GM18858 (cell line): ENCODE measurements at regions not wholly inside any gene's neighbourhood (a gene's known extent, or its start where the extent isn't known, plus 50 kb on each side); places are given as distances from the start of the nearest gene placed in this dataset.

Experiments used
- ATAC-seq: cut with Tn5 transposase; IDR thresholded peaks from one replicate; pipeline ENCODE4 v1.9.1; 2021; ENCODE audit not compliant: unreplicated experiment

DNA sequence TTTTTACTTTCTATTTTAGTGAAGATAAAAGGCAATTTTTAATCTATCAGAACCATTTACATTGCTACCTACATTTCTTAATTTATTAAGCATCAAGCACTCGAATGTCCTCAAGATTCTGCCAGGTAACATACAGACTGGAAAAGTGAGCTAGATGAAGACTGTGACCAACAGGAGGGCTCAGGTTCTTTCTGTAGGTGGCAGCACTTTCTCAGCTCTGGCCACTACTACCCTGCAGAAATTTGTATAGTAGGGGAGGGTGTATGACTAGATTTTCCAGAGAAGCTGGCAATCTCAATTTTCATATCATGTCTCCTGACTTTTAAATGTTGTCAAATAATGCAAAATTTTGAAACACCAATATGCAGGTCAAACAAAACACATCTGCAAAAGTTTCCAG lies 165.0 kb upstream of the SUCLG2 start:
- ATAC-seq: no peak

DNA sequence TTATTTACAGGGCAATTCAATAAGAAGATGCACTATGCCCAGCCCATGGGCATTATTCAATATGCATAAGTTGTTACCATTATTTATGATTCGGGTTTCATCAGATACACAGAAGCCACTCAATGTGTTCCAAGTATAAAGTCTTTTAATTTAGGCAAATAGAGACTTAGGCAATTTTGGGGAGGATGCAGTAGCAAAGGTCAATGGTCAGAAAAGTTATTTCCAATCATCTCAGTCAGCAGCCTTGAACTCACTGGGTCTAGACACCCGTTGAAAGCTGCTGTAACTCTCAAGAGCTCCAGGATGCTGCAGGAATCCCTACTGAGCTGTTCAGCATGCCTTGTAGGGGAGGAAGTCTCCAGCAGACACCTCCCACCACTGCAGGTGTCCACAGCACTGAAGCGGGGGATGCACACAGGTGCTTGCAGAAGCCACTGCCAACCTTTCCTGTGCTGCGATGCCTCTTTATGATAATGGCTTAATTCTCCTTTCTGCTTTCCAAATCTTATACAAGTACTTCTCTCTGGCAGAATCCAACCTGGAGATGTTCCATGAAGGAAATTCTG lies 155.0 kb upstream of the SUCLG2 start:
- no peak for ATAC-seq

DNA sequence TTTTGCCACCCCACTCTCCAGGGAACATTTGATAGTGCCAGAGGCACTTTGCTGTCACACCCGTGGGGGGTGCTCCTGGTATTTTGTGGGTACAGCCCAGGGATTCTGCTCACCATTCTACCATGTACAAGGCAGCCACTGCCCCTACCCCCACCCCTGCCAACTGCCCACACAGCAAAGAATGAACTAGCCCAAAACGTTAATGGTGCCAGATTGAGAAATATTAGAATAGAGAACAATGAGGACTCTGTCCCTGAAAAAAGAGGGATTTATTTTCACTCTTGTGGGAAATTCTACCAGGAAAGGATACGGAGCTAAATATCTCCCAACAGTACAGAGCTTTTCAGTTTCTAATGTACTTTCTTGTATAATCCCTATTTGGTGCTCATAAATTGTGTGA lies 154.5 kb upstream of the SUCLG2 start:
- no peak for ATAC-seq

DNA sequence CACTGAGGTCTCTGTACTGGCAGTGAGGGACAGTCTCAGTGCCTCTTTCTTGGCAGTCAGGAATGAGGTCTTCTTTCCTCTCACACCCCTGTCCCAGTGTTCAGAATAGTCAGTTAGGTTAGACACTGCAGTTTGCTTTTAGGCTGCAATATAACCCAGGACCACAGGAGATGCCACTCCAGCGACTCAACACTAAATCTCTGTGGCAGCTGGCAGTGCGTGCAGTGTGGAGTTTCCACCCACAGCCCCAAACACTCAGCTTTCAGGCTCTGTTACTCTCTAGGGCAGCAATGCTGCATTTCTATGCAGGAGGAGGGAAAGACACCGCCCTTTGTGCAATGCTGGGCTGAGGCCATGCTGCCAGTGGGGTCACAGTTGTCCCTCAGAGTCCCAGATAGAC lies 150.2 kb upstream of the SUCLG2 start:
- ATAC-seq: no peak

DNA sequence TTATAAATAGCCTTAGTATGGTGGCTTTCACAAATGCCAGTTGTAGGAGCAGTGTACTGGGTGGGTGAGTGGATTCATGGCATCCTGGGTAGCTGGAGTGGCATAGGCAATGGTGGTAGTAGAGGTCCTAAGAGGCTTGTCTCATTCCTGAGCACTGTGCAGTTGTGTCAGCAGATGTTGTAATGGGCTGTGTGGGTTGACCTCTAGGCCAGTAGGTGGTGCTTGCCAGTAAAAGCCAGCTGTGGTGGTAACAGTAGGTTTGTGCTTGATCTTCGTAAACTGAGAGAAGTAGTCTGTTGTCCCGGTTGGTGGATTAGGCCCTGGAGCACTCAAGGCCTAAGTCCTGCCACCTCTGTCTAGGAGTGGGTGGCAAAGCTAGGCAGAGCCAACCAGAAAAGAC lies 149.7 kb upstream of the SUCLG2 start:
- ATAC-seq: no peak

DNA sequence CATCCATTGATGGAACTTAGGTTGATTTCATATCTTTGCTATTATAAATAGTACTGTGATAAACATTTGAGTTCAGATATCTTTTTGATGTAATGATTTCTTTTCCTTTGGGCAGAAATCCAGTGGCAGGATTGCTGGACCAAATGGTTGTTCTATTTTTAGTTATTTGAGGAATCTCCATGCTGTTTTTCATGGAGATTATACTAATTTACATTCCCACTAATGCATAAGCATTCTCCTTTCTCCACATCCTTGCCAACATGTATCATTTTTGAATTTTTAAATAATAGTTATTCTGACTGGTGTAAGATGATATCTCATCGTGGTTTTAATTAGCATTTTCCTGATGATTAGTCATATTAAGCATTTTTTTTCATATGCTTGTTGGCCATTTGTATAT lies 144.0 kb upstream of the SUCLG2 start:
- no peak for ATAC-seq

DNA sequence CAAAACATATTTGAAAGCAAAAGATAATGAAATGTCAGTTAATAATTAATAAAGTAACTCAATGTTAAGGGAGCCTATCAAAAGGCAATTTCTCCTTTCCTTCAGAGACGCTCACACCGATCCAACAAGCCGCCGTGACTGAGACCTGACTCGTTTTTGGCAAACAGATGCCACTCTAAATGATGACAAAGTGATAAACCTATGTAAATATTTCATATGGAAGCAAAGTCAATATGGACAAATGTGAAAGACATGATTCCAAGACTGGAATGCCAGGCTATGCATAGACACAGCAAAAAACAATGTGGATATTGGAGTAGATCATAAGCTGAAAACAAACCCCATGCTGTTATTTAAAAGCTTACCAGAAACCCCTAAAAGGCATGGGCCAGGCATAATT lies 137.2 kb upstream of the SUCLG2 start:
- ATAC-seq: no peak

DNA sequence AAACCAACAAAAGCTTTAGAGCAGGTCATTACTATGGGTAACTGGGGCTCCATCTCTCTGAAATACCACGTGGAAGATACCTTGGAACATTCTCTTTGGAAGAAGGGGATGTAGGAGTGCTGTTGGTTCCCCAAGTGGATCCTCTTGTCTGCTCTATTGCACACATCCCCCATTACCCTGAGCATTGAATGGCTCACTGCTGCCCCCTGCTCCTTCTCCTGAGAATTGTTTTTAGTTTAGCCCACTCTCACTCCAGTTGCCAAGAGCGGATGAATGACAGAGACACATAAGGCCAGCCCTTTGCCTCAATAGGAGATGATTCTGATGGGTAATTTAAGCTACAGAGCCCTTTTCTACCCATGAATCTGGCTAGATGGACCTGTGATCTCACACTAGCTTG lies 135.6 kb upstream of the SUCLG2 start:
- peak; percentile 76 for ATAC-seq

DNA sequence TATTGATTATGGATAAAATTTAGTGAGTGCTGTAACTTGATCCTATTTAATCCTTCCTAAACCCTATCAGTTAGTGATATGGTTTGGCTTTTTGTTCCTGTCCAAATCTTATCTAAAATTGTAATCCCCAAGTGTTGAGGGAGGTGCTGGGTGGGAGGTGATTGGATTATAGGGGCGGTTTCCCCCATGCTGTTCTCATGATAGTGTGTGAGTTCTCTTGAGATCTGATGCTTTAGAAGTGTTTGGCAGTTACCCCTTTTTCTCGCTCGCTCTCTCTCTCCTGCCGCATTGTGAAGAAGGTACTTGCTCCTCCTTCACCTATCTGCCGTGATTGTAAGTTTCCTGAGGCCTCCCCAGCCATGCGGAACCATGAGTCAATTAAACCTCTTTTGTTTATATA lies 134.0 kb upstream of the SUCLG2 start:
- ATAC-seq: no peak

DNA sequence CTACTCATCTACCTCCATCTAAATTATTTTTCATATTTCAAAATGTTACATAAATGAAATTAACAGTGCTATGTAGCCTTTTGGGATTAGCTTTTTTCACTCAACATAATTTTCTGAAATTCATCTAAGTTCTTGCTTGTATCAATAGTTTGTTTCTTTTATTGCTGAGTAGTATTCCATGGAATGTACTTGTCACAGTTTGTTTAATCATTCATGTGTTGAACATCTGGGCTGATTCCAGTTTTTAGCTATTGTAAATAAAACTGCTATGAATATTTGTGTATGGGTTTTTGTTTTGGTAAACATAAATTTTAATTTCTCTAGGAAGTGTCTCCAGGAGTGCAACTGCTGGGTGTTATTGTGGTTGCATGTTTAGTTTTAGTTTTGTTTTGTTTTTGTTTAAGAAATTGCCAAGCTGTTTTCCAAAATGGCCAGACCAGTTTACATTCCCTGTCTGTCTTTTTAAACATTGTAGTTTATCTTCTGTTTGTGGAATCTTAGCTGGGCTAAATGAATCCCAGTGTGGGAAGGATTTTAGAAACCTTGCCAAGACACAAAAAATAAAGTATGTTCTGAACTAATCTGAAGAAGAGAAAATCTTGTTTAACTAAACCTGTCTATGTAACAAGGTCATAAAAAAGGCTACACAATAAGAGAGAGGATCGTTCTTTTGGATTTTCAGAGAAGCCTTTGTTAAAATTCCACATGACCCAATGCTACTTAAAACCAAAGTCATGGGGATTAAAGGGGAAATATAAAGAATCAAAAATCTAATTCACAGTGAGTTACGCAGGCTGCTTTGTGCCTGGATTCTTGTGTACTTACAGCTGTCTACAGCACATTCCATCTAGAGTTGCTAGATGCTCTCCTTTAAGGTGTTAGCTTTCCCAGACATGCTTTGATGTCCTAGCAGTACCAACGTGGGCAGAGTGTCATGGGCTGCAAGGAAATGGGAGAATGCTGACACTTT lies 129.2 kb upstream of the SUCLG2 start:
- no peak for ATAC-seq

DNA sequence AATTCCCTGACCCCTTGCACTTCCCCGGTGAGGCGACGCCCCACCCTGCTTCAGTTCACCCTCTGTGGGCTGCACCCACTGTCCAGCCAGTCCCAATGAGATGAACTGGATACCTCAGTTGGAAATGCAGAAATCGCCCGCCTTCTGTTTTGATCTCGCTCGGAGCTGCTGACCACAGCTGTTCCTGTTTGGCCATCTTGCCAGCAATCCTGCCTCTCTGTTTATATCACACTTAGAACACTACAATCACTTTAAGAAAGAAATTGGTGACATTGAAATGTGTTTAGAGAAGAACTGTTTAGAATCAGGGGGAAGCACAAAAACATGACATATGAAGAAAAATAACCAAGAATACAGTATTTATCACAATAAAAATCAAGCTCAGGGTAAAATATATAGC lies 127.5 kb upstream of the SUCLG2 start:
- no peak for ATAC-seq

DNA sequence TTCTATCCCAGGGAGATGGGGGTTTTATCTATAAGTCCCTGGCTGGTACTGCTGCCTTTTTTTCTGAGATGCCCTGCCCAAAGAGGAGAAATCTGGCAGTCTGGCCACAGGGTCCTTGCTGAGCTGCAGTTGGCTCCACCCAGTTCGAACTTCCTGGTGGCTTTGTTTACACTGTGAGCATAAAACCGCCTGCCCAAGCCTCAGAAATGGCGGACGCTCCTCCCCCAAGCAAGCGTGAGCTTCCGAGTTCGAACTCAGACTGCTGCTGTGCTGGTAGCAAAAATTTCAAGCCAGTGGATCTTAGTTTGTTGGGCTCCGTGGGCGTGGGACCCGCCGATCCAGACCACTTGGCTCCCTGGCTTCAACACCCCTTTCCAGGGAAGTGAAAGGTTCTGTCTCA lies 126.8 kb upstream of the SUCLG2 start:
- no peak for ATAC-seq

DNA sequence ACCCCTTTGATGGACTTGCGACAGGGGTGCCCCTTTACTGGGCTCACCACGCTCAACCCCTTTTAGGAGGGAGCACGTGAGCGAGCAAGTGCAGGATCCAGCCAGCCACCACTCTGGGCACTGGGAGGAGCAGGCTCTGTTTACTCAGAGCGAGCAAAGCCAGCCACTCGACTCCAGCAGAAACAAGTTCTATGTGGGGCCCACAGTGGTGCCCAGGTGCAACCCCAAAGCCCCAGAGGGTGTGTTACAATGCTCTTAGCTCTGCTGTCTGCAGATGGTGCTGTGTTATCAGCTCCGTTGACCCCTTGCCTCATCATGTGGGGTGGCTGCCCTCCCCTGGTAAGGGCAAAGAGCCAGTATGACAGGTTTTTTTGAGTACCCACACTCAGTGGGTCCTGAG lies 120.3 kb upstream of the SUCLG2 start:
- no peak for ATAC-seq

DNA sequence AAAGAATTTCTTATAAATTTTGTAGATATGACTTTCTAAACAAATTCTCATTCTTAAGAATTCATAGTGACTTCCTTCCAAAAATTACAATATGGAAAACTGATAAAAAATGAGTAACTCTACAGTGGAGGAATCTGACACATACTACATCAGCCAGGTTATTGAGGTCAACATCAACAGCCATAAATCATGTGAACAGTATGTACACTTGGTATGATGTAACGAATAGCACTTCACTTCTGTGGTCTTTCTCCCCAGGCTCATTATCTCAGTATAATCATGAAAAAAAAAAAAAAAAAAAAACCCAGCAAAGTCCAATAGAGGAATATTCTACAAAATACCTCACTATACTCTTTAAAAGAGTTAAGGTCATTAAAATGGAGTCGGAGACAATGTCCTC lies 111.2 kb upstream of the SUCLG2 start:
- no peak for ATAC-seq

DNA sequence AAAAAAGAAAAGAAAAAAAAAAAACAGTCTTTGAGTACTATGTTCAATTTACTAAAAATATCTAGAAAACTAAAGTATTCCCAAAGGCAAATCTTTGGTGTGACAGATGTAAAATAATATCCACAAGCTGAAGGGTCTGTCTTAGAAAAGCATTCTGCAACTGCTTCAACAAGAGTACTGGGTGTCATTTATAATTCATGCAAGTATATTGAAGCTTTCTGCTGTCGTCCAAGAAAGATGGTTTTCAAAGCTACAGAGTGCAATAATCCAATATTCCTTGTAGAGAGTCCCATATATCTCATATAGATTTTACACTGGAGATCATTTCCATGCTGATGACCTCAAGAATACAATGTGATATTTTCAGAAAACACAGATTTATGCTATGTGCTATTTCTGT lies 90.9 kb upstream of the SUCLG2 start:
- ATAC-seq: no peak

DNA sequence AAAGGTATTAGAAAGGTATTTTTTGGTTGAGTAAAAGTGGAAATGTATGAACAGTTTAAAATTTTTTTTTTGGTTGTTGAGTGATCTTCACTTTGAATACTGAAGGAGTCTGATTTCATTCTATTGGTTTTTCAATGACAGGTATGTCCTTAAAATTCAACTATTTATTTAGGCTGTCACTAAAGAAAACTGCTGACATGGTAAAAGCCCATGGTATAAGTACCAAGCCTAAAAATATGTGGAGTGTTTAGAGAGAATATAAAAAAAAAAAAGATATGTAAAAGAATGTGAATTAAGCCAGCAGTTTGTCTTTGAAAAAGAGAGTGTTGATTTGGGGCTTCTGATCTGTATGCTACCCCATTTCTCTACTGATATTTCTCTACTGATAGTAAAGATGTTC lies 90.3 kb upstream of the SUCLG2 start:
- ATAC-seq: no peak

DNA sequence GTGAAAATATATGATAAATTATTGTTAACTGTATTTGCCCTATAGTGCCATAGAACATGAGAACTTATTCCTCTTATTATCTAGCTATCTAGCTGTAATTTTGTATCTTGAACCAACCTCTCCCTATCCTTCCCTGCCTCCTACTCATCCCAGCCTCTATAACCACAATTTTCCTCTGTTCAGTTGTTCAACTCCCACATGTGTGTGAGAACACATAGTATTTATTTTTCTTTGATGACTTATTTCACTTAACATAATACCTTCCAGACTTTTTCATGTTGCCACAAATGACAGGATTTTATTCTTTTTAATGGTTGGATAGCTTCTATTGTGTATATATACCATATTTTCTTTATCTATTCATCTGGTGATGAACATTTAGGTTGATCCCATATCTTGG lies 85.4 kb upstream of the SUCLG2 start:
- no peak for ATAC-seq

DNA sequence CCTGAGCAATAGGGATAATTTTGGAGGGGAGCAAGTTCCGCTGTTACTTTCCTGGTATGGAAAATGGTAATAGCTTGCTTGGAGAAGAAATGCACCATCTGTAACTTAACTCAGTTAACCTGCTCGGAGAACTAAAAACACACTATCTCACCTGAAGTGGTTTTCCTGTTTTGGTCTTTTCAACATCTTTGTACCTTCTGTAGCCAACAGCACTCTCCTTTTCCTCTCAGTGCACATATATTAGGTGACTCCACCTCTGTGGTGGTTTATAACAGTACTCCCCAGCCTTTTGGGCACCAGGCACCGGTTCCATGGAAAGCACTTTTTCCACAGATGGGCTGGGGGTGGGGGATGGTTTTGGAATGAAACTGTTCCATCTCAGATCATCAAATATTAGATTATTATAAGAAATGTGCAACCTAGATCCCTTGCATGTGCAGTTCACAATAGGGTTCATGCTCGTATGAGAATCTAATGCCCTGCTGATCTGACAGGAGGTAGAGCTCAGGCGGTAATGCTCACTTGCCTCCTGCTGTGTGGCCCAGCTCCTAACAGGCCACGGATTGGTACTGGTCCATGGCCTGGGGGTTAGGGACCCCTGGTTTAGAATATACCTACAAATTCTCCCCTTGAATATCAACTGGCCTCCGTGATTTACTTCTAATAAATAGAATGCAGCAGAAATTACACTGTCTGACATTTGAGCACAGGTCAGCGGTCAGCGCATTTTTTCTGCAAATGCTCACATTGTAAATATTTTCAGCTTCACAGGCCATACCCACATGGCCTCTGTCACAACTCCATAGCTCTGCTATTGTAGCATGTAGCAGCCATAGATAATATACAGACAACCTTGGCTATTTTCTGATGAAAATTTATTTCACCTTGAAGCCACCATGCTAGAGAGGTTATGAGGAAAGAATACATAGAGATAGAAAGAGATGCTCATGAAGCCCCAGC lies 83.8 kb upstream of the SUCLG2 start:
- no peak for ATAC-seq

DNA sequence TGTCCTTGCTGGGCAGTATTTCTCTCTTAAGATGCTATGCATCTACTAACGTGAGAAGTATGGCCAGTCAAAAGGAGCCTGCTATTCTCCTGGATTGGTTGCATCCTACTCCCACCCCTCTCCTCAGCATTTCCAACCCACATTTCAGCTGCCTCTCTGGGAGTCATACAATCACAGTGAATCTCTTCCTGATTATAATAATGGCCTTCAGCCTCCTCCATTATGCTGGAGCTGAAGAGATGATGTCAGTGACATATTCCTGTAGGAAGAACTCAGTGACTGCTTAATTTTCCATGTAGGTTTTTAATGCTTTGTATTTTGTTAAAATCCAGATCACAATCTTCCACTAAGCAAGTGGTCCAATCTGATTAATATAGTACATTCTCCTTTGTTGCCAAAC lies 82.7 kb upstream of the SUCLG2 start:
- no peak for ATAC-seq

DNA sequence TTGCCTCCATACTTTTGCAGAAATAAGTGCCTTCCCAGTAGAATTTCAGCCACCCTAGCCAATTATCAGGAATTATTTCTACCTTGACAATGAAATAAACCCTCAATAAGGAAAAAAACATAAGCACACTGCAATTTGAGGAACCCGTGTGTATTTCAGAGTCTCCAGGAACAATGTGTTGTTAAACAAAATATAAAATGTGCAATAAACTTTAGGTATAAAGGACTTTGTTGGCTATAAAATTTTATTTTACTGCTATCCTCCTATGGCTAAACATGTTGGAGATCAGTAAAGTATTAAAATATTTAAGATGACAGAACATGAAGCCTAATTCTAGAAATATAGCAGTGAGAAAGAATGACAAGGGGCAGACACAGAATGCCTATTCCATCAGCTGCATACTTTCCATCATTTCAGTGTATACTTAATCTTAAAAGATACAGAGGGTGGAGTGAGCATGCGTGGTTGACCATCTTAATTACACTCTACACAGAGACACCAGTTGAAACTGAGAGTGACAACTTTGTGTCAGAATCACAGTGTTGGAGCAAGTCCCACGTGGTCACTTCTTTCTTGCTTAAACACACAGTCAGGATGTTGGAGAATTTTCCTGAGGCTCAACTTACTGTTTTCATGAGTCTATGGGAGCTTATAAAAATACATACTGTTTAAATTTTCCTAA lies 79.0 kb upstream of the SUCLG2 start:
- no peak for ATAC-seq

DNA sequence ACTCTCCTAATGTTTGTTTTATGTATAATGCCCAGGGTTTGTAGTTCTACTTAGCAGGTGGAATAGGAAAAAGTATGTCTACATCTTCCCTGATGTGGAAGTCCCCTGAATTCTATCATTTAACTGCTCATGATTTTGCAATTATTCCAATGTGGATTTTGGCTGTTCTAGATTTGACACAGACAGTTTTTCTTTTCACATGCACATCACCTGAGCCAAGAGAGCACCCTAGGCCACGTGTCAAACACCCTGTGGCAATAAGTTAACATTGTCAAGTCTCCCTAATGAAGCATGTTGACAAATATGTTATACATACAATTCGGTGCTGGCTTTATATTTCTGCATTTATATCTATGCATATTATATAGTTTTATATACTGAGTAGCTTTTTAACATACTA lies 70.0 kb upstream of the SUCLG2 start:
- no peak for ATAC-seq
